Sigmoid colon (tissue), 6 donors: ENCODE measurements at regions not wholly inside any gene's neighbourhood (a gene's known extent, or its start where the extent isn't known, plus 50 kb on each side); places are given as distances from the start of the nearest gene placed in this dataset.
"Not testable (repeated sequence)": the region's sequence is repeated elsewhere in the genome, so short reads cannot be mapped to it uniquely, and the experiment has no call there.

Experiments
- DNase-seq: peaks from one replicate; pipeline ENCODE4 v3.0.0-alpha.2; 2019
- H3K27ac ChIP-seq, 4 donors: fragments of 200-600 bp; sonication (generic); one replicate each; pipeline ENCODE4 v1.5.1; 2016 to 2019; ENCODE audit warnings: mild to moderate bottlenecking in 1 of 4
- H3K27me3 ChIP-seq, 3 donors: fragments of 200-600 bp; sonication (generic); one replicate each; pipeline ENCODE4 v1.5.1; 2019; ENCODE audit warnings: mild to moderate bottlenecking in 1 of 3
- H3K36me3 ChIP-seq, 4 donors: fragments of 200-600 bp; sonication (generic); one replicate each; pipeline ENCODE4 v1.5.1; 2016 to 2019
- H3K4me1 ChIP-seq, 4 donors: fragments of 200-600 bp; sonication (generic); one replicate each; pipeline ENCODE4 v1.5.1; 2017 to 2019
- H3K4me3 ChIP-seq, 4 donors: fragments of 200-600 bp; sonication (generic); one replicate each; pipeline ENCODE4 v1.5.1; 2017 to 2019; ENCODE audit warnings: mild to moderate bottlenecking in 2 of 4, moderate library complexity in 1 of 4
- H3K9me3 ChIP-seq, 4 donors: fragments of 200-600 bp in 3 of 4; sonication (generic) in 3 of 4; one replicate each; pipeline versions ENCODE4 v1.5.1 to v1.6.1; 2013 to 2019
- WGBS, 2 donors: extraction: QIAGEN DNeasy Blood & Tissue Kit; methylation state at CpG; one replicate each; pipeline ENCODE4 v1.1.7; 2013; 5-methylcytosine and 5-hydroxymethylcytosine counted together
- intact Hi-C: fragments of 100-400 bp; cut with DNase I; formaldehyde crosslinking; loops from one replicate; pipeline ENCODE4 v1.15.1; 2023
- small RNA-seq, 3 donors: library from RNA; depleted of rRNA; stranded (forward); fragments of <200 nt; gene quantifications; one replicate each; pipeline ENCODE3, GENCODE V24; 2016
- donor health status: healthy with polysubstance abuse.
- donor health status: healthy.

DNA sequence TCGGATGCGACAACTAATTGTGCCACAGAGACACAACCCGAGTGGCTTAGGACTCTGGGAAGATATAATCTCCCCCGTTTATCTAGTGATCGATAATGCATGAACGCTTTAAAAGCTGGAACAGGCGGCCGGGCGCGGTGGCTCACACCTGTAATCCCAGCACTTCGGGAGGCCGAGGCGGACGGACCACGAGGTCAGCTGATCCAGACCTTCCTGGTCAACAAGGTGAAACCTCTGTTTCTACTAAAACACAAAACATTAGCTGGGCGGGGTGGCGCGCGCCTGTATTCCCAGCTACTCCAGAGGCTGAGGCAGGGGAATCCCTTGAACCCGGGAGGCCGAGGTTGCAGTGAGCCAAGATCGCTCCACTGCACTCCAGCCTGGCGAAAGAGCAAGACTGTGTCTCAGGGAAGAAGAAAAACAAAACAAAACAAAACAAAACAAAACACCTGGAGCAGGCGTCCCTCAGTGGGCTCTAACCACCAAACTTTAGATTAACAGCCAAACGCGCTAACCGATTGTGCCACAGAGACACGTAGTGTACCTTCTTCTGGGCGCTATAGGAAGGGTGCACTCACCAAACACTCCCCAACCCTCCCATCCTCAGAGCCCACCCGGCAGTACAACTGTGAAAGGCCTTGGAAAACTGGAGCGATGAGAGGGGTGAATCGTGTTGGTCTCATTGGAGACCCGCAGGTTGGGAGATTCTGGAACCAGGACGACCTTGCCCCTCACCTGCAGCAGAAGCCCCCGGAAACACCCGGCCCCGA, 53.3 kb upstream of the PPIAL4F start:
- intact Hi-C loops, DNase-seq, H3K4me1 ChIP-seq, H3K27ac ChIP-seq, H3K4me3 ChIP-seq, H3K9me3 ChIP-seq, H3K36me3 ChIP-seq: not testable (repeated sequence)
- WGBS, 2 donors = 71 to 78% methylated on average over 32 to 34 of the region's 37 CpGs
- H3K27me3 ChIP-seq = peaks cover 0 to 15% (median 0%) of the 10 kb centered on the region in 3 donors

Small RNA genes lying in the stretch of these regions (small RNA-seq; reads per million reads assigned to genes)
- gene RF00003 = 0 reads per million in 3 donors
